AML-193 (cell line): ENCODE measurements at regions not wholly inside any gene's neighbourhood (a gene's known extent, or its start where the extent isn't known, plus 50 kb on each side); places are given as distances from the start of the nearest gene placed in this dataset.

Experiments used
- DNase-seq, 2 experiments: peaks; one replicate each; lab custom pipeline; 2025; lab: John Stamatoyannopoulos, UW

DNA sequence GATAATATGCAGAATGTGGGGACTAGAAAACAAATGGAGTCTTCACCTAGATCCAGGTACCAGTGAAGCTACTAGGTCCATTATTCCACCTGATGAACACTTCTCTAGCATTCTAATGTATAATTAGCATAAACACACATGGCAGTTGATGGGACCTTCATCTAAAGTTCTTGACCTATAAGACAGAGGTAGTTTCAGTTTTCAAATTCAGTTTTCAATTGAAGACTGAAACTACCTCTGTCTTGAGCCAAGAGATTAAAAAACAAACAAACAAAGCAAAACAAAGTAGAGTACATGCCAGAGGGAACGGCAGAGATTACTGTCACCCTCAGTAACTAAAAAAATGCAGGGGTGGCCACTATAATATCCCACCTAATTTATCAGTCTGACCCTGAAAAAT is 199.9 kb upstream of the NEIL3 start:
- DNase-seq = no peak

GRCh38 chr4:177116161-177116560 is 193.5 kb upstream of the NEIL3 start:
- DNase-seq = no peak

GRCh38 chr4:177117256-177117655 is 192.4 kb upstream of the NEIL3 start:
- DNase-seq = no peak

GRCh38 chr4:177118596-177118995 is 191.1 kb upstream of the NEIL3 start:
- no peak for DNase-seq

- DNase-seq = no peak
Observed at GRCh38 chr4:177119021-177119471, 190.6 kb upstream of the NEIL3 start.

GRCh38 chr4:177119691-177120090 is 190.0 kb upstream of the NEIL3 start:
- DNase-seq = no peak

- DNase-seq = no peak
Observed at GRCh38 chr4:177123811-177124210, 185.9 kb upstream of the NEIL3 start.

DNA sequence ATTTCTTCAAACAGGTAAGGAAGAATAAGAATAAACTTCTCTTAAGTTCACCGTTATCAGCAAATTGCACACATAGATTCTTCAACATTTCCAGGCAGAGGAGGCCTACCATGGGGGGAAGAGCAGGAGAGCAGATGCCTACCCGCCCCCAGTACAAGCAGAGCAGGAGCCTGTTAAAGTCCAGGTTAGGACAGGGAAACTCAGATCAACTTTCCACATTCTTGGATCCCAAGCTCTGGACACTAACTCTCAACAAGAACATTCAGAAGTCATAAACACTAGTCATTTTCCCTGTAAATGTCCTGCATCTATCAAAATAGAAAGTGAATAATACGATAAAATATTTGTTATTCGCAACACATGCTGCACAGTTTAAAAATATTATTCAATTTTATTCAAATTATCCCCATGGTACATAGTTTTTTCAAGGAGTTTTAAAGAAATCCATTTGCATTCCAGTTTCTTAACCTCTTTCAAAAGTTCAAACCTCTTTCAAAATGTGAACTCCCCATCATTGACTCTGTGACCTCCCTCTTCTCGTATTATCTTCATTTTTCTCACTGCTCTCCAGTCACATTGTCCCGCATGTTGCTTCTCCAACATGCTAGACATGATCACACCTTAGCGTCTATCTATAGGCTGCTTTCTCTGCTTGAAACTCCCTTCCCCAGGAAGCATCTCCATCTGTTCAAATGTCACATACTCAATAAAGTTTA is 185.2 kb upstream of the NEIL3 start:
- DNase-seq = no peak

GRCh38 chr4:177125656-177126055 is 184.0 kb upstream of the NEIL3 start:
- no peak for DNase-seq

DNA sequence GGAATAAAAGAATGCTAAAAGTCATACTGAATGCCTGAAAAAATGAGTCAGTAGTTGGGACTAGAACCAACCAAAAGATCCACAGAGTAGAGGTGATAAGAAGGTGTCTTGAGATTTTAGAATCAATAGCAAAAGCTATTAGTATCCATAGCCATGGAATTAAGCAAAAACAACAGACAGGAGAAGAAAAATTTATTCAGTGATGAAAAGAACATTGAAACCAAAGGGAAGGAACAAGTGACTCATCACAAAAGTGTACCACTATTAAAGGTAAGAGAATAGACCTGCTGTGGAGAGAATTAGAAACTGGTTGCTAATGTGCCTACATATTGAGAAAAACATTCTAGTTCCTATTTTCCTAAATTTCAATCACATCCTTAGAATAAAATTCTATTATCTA is 182.0 kb upstream of the NEIL3 start:
- DNase-seq = no peak

- no peak for DNase-seq
Observed at GRCh38 chr4:177128306-177128705, 181.4 kb upstream of the NEIL3 start.

GRCh38 chr4:177131736-177132135 is 177.9 kb upstream of the NEIL3 start:
- no peak for DNase-seq

- DNase-seq = no peak
Observed at GRCh38 chr4:177147668-177148067, 162.0 kb upstream of the NEIL3 start.

- no peak for DNase-seq
Observed at GRCh38 chr4:177155454-177155853, 154.2 kb upstream of the NEIL3 start.

DNA sequence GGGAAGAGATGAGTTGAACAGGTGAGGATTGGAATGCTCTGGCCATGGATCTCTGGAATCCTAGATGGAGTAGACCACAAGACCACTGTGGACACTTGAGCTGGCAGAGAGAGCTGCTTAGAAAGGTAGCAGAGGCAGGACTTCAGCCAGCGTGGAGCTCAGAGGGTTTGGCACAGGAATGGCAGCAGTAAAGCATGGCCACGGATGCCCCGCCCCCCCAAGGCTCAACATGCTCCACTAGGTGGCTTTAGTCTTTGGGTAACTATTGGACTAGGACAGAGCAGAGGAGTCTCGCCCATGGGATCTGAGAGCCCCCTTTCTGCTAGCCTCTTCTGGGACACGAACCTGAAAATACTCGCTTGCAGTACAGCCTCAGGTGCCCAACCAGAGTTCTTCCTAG is 150.1 kb upstream of the NEIL3 start:
- no peak for DNase-seq

DNA sequence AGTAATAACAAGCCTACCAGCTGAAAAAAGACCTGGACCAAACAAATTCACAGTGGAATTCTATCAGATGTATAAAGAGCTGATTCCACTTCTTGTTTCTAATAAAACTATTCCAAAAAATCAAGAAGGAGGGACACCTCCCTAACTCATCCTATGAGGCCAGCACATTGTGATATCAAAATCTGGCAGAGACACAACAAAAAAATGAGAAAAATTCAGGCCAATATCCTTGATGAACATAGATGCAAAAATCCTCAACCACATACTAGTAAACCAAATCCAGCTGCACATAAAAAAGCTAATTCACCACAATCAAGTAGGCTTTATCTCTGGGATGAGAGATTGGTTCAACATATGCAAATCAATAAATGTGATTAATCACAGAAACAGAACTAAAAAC is 147.9 kb upstream of the NEIL3 start:
- DNase-seq = no peak

DNA sequence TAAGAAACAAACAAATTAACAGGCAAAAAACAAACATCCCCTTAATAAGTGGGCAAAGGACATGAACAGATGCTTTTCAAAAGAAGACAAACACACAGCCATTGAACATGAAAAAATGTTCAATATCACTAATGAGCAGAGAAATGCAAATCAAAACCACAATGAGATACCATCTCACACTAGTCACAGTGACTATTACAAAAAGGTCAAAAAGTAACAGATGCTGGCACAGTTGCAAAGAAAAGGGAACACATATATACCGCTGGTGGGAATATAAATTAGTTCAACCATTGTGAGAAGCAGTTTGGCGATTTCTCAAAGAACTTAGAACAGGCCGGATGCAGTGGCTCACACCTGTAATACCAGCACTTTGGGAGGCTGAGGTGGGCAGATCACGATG is 146.1 kb upstream of the NEIL3 start:
- DNase-seq = no peak

- no peak for DNase-seq
Observed at GRCh38 chr4:177171588-177171987, 138.1 kb upstream of the NEIL3 start.

- DNase-seq = no peak
Observed at GRCh38 chr4:177175473-177175872, 134.2 kb upstream of the NEIL3 start.

- no peak for DNase-seq
Observed at GRCh38 chr4:177177541-177178081, 132.1 kb upstream of the NEIL3 start.

DNA sequence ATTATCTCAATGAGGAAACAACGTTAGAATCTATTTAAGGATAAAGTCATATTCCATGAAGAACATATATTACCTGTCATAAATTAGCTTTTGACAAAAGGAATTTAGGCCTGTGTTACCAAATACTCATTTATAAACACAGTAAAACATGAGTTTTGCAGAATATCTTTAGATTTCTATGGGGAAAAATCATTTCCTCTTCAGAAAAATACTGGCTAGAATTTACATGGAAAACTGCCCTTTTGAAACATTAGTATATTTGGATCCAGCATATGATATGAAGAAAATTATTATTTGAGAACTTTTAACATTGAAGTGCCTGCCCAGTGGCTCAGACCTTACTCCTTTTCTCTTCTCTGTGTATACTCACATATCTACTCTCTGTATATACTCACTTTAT is 131.4 kb upstream of the NEIL3 start:
- no peak for DNase-seq

GRCh38 chr4:177182166-177182565 is 127.5 kb upstream of the NEIL3 start:
- DNase-seq = no peak

DNA sequence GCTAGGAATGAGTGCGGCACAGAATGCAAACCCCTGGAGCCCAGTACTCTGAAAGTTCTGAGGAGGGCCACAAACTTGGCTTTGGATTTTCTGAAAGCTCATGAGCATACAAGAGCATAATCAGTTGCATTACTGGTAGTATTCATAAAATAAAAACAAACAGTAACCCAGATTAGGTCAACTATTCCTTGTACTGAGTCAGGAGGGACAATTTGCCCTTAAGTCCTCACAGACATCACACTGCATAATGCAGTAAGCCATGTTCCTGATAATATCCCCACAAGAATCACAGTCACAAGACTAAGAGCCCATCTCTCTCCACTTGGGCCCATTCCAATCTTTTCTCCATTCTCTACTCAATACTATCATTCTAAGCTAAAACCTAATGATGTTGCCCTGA is 126.9 kb upstream of the NEIL3 start:
- no peak for DNase-seq

- no peak for DNase-seq
Observed at GRCh38 chr4:177185151-177185550, 124.5 kb upstream of the NEIL3 start.
